A673 (cell line): ENCODE measurements at regions not wholly inside any gene's neighbourhood (a gene's known extent, or its start where the extent isn't known, plus 50 kb on each side); places are given as distances from the start of the nearest gene placed in this dataset.

Source experiments
- BruUV-seq: library from RNA; stranded (reverse); fragments of 400-500 nt; replicated peaks from 2 replicates; lab custom pipeline; 2021; lab: Mats Ljungman, UMichigan
- CTCF ChIA-PET: fragments of 300-600 bp; sonication (Branson Sonifier 250); formaldehyde crosslinking; loops from one replicate; lab custom pipeline; 2022; ENCODE audit warnings: antibody characterized with exemption; lab: Charles Lee
- POLR2A ChIA-PET: fragments of 300-600 bp; sonication (Branson Sonifier 250); formaldehyde crosslinking; loops from one replicate; lab custom pipeline; 2022; ENCODE audit warnings: antibody characterized with exemption; ENCODE audit not compliant: low non-redundant PET; lab: Charles Lee
- DNase-seq: peaks from one replicate; pipeline ENCODE4 v3.0.0-alpha.2; 2015; ENCODE audit warnings: low spot score
- H3K27ac ChIP-seq: fragments of 200-600 bp; sonication (generic); 2 replicates; pipeline ENCODE4 v1.5.1; 2016; ENCODE audit warnings: mixed run types, low read depth, mild to moderate bottlenecking, mixed read lengths, antibody characterized with exemption, low read length; ENCODE audit not compliant: poor library complexity, severe bottlenecking
- H3K27me3 ChIP-seq: fragments of 200-600 bp; sonication (generic); replicated peaks from 2 replicates; pipeline ENCODE4 v1.6.1; 2017; ENCODE audit warnings: mixed run types, low read depth, mild to moderate bottlenecking, mixed read lengths, antibody characterized with exemption, low read length; ENCODE audit not compliant: insufficient read depth, poor library complexity
- H3K36me3 ChIP-seq: fragments of 200-600 bp; sonication (generic); 2 replicates; pipeline ENCODE4 v1.6.1; 2016; ENCODE audit warnings: mixed run types, mild to moderate bottlenecking, mixed read lengths, antibody characterized with exemption, low read length; ENCODE audit not compliant: insufficient read depth, poor library complexity, severe bottlenecking
- H3K4me1 ChIP-seq: fragments of 200-600 bp; sonication (generic); 2 replicates; pipeline ENCODE4 v1.6.1; 2017; ENCODE audit warnings: mixed run types, mild to moderate bottlenecking, mixed read lengths, antibody characterized with exemption, low read length; ENCODE audit not compliant: insufficient read depth, poor library complexity, severe bottlenecking
- H3K4me3 ChIP-seq: fragments of 200-600 bp; sonication (generic); 2 replicates; pipeline ENCODE4 v1.5.1; 2016; ENCODE audit warnings: low read depth, mixed run types, mild to moderate bottlenecking, mixed read lengths, low read length; ENCODE audit not compliant: poor library complexity, severe bottlenecking
- H3K9me3 ChIP-seq: fragments of 200-600 bp; sonication (generic); 2 replicates; pipeline ENCODE4 v1.6.1; 2016; ENCODE audit warnings: mixed run types, low read depth, mild to moderate bottlenecking, mixed read lengths, antibody characterized with exemption, low read length; ENCODE audit not compliant: poor library complexity, severe bottlenecking
- EZH2 ChIP-seq: fragments of 200-600 bp; sonication (generic); IDR thresholded peaks from 2 replicates; pipeline ENCODE4 v1.6.1; 2017; ENCODE audit warnings: borderline replicate concordance, low read depth, mild to moderate bottlenecking, mixed read lengths, antibody characterized with exemption, low read length; ENCODE audit not compliant: poor library complexity, severe bottlenecking
- intact Hi-C: fragments of 100-400 bp; cut with micrococcal nuclease; formaldehyde crosslinking; loops from one replicate; pipeline ENCODE4 v1.10.0; 2022; ENCODE audit not compliant: unreplicated experiment
- TF ChIP-seq, protein P1 (sequence below): fragments of 300-800, 200-600 bp; sonication (generic); conservative IDR thresholded peaks from 2 replicates; pipeline ENCODE4 v1.5.1; 2017; ENCODE audit warnings: low read depth, mild to moderate bottlenecking, antibody characterized with exemption, low read length, moderate library complexity, mixed read lengths

DNA sequence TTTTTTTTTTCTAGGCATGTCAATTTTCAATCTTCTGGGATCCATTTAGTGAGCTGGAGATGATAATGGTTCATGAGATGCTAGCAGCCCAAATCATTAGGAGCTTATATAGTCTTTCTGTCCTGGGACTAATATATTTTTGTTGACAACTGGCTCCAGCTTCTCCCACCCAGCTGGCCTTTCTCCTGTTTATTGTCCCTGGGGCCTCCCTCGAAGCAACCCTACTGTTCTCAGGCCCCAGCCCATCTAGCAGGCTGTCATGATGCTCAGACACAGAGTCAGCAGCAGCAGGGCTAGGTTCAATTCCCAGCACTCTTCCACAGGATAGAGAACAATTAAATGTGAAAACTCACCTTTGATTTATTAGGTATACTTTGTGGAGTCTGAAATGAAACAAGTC, 127.6 kb upstream of the MID1 start:
- H3K4me1 ChIP-seq, result no peaks in the 10 kb centered on the region
- H3K27ac ChIP-seq, result no peak overlapping the region
- ChIA-PET POLR2A (no interaction called here), CTCF (no interaction called here)
- no peak for DNase-seq
- intact Hi-C loops, result no loop called here
- H3K36me3 ChIP-seq, result no peaks in the 10 kb centered on the region
- BruUV-seq, result no TSS peak
- TF ChIP-seq, protein P1, sequence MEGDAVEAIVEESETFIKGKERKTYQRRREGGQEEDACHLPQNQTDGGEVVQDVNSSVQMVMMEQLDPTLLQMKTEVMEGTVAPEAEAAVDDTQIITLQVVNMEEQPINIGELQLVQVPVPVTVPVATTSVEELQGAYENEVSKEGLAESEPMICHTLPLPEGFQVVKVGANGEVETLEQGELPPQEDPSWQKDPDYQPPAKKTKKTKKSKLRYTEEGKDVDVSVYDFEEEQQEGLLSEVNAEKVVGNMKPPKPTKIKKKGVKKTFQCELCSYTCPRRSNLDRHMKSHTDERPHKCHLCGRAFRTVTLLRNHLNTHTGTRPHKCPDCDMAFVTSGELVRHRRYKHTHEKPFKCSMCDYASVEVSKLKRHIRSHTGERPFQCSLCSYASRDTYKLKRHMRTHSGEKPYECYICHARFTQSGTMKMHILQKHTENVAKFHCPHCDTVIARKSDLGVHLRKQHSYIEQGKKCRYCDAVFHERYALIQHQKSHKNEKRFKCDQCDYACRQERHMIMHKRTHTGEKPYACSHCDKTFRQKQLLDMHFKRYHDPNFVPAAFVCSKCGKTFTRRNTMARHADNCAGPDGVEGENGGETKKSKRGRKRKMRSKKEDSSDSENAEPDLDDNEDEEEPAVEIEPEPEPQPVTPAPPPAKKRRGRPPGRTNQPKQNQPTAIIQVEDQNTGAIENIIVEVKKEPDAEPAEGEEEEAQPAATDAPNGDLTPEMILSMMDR, result no peak
- H3K4me3 ChIP-seq, result no peak overlapping the region
- no peaks in the 10 kb centered on the region for H3K9me3 ChIP-seq
- H3K27me3 ChIP-seq, result no peaks in the 10 kb centered on the region

DNA sequence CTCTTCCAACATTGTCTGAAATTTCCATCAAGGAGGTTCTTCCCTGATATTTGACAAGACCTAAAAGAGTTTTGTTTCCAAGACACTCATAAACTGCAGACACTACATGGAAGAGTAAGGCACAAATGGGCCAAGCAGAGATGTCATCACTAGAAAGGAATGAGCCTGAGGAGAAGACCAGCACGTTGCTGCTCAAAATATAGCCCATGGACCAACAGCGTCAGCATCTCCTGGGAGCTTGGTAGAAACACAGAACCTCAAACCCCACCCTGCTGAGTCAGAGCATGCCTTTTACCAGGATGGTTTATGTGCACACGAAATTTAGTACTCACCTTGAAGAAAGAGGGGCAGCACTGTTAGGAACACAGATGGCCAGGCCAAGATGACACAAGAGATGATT, 128.7 kb upstream of the MID1 start:
- Histone ChIP-seq H3K4me1 (no peaks in the 10 kb centered on the region), H3K36me3 (no peaks in the 10 kb centered on the region), H3K27me3 (no peaks in the 10 kb centered on the region), H3K9me3 (no peaks in the 10 kb centered on the region), H3K4me3 (no peak overlapping the region), H3K27ac (no peak overlapping the region)
- CTCF ChIA-PET, result no interaction called here
- BruUV-seq, result no TSS peak
- DNase-seq, result no peak
- POLR2A ChIA-PET, result no interaction called here
- intact Hi-C loops, result no loop called here
- no peak for TF ChIP-seq EZH2
- TF ChIP-seq, protein P1, result no peak

DNA sequence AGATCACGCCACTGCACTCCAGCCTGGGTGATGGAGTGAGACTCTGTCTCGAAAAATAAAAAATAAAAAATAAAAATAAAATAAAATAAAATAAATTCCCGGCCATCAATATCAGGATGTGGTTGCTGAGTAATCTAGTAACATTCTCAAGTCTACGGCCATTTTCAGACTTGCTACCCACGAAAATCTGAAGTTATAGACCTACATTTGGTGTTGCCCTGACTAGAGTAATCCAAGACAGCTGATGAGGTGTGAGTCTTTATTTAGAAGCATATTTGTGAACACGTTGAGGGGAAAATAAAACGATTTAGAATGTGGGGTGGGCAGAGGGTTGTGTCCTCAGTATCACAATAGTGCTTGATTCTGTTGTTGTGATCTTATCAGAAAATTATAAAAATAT, 130.2 kb upstream of the MID1 start:
- Histone ChIP-seq H3K4me3 (no peak overlapping the region), H3K9me3 (no peaks in the 10 kb centered on the region), H3K27me3 (no peaks in the 10 kb centered on the region), H3K36me3 (no peaks in the 10 kb centered on the region), H3K4me1 (no peaks in the 10 kb centered on the region), H3K27ac (no peak overlapping the region)
- TF ChIP-seq, protein P1, result no peak
- TF ChIP-seq EZH2, result no peak
- BruUV-seq, result no TSS peak
- ChIA-PET CTCF (no interaction called here), POLR2A (no interaction called here)
- no peak for DNase-seq
- intact Hi-C loops, result no loop called here

DNA sequence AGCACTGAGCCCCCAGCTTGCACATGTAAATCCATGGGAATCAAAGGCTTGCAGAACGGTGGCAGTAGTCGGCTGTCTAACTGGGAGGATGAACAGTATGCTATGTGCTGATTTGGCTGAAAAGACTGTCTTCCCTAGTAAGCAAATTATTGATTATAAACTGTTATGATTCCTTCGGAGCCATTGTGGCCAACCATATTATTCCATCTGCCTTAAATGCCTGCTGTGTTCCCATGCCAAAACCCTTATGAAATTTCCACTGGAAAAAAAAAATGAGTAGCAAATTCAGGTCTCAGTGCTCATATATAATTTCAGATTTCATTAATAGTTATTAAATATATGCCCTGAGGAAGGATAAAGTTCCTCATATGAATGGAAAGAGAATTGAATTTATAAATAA, 132.7 kb upstream of the MID1 start:
- no peaks in the 10 kb centered on the region for H3K9me3 ChIP-seq
- no peak overlapping the region for H3K4me3 ChIP-seq
- H3K36me3 ChIP-seq, result no peaks in the 10 kb centered on the region
- no peaks in the 10 kb centered on the region for H3K4me1 ChIP-seq
- TF ChIP-seq, protein P1, result no peak
- no peak for TF ChIP-seq EZH2
- DNase-seq, result no peak
- no TSS peak for BruUV-seq
- CTCF ChIA-PET, result no interaction called here
- no peaks in the 10 kb centered on the region for H3K27me3 ChIP-seq
- no peak overlapping the region for H3K27ac ChIP-seq
- intact Hi-C loops, result no loop called here
- POLR2A ChIA-PET, result no interaction called here
